AG04449 (cell line): ENCODE measurements at regions not wholly inside any gene's neighbourhood (a gene's known extent, or its start where the extent isn't known, plus 50 kb on each side); places are given as distances from the start of the nearest gene placed in this dataset.

Source experiments
- CTCF ChIA-PET: fragments of 350-600 bp; formaldehyde crosslinking; extraction: SDS; loops from one replicate; lab custom pipeline; 2021; ENCODE audit warnings: antibody characterized with exemption; lab: Yijun Ruan, JAX
- POLR2A ChIA-PET: fragments of 400-600, 350-600 bp; formaldehyde crosslinking; extraction: SDS; loops from one replicate; lab custom pipeline; 2020; ENCODE audit warnings: antibody characterized with exemption, inconsistent platforms; lab: Yijun Ruan, JAX
- DNase-seq: peaks from one replicate; pipeline ENCODE4 v3.0.0-alpha.2; 2010; ENCODE audit warnings: low read depth, low spot score
- H3K4me3 ChIP-seq: 2 replicates; pipeline ENCODE4 v1.5.1; 2011; ENCODE audit warnings: low read depth, mild to moderate bottlenecking, control low read depth, low read length
- CTCF ChIP-seq: IDR thresholded peaks from one replicate; pipeline ENCODE4 v1.5.1; 2011; ENCODE audit warnings: mild to moderate bottlenecking, moderate library complexity, low read length, control low read depth, inconsistent platforms; ENCODE audit not compliant: insufficient read depth; ENCODE audit errors: missing control alignments

GRCh38 chr1:162985816-162986435, 83.2 kb upstream of the RGS4 start:
- H3K4me3 ChIP-seq: no peak overlapping the region
- TF ChIP-seq CTCF: no peak
- DNase-seq: no peak
- ChIA-PET CTCF (interaction anchor here (1.3 to 2.2 kb wide), 4 partner anchors 10 to 189 kb away, joined by 3 to 9 read pairs (median 4); no protein-coding TSS in a partner anchor), POLR2A (no interaction called here)

GRCh38 chr1:162984699-162985098, 84.5 kb upstream of the RGS4 start:
- no peak for TF ChIP-seq CTCF
- POLR2A ChIA-PET: no interaction called here
- no peak overlapping the region for H3K4me3 ChIP-seq
- DNase-seq: no peak
- CTCF ChIA-PET: interaction anchor here (1.3 to 2.2 kb wide), 2 partner anchors 11 to 131 kb away, joined by 3 to 9 read pairs; no protein-coding TSS in a partner anchor

GRCh38 chr1:162983671-162984425, 85.3 kb upstream of the RGS4 start:
- POLR2A ChIA-PET: no interaction called here
- TF ChIP-seq CTCF: no peak
- no peak for DNase-seq
- no peak overlapping the region for H3K4me3 ChIP-seq
- CTCF ChIA-PET: interaction anchor here (1.4 kb wide), 1 partner anchor 11 kb away, joined by 4 read pairs; no protein-coding TSS in a partner anchor

- H3K4me3 ChIP-seq: no peak overlapping the region
- no peak for TF ChIP-seq CTCF
- CTCF ChIA-PET: no interaction called here
- POLR2A ChIA-PET: no interaction called here
- no peak for DNase-seq
These were observed 86.8 kb upstream of the RGS4 start for GRCh38 chr1:162982364-162982763.

GRCh38 chr1:162977944-162978568, 91.1 kb upstream of the RGS4 start:
- ChIA-PET POLR2A (no interaction called here), CTCF (no interaction called here)
- no peak for DNase-seq
- no peak overlapping the region for H3K4me3 ChIP-seq
- no peak for TF ChIP-seq CTCF

- no peak overlapping the region for H3K4me3 ChIP-seq
- TF ChIP-seq CTCF: no peak
- CTCF ChIA-PET: interaction anchor here (1.0 to 1.3 kb wide), 2 partner anchors 92 to 129 kb away, joined by 3 to 5 read pairs; partner anchors contain the start of gene RGS4
- DNase-seq: no peak
- POLR2A ChIA-PET: no interaction called here
These were observed 92.5 kb upstream of the RGS4 start for GRCh38 chr1:162976628-162977027.
